Right cardiac atrium (tissue), 5 donors: ENCODE measurements at regions not wholly inside any gene's neighbourhood (a gene's known extent, or its start where the extent isn't known, plus 50 kb on each side); places are given as distances from the start of the nearest gene placed in this dataset.

ENCODE experiments used
- ATAC-seq, 2 donors: fragments of 200-7000 bp; cut with Tn5 transposase; one replicate each; pipeline versions ENCODE4 v1.8.0 to v1.9.1; 2020; ENCODE audit warnings: moderate library complexity in 2 of 2, mild to moderate bottlenecking in 1 of 2
- DNase-seq, 3 donors: peaks; one replicate each; pipeline ENCODE4 v3.0.0-alpha.2; 2020
- H3K27ac ChIP-seq: one replicate; pipeline ENCODE4 v1.5.1; 2013; ENCODE audit warnings: mild to moderate bottlenecking, low read length, control low read depth, moderate library complexity
- H3K27me3 ChIP-seq: one replicate; pipeline ENCODE4 v1.6.1; 2013; ENCODE audit not compliant: control insufficient read depth, insufficient read depth
- H3K4me1 ChIP-seq: one replicate; pipeline ENCODE4 v1.6.1; 2013; ENCODE audit warnings: low read length; ENCODE audit not compliant: control insufficient read depth, insufficient read depth
- H3K4me3 ChIP-seq: one replicate; pipeline ENCODE4 v1.5.1; 2013; ENCODE audit warnings: low read length, control low read depth
- H3K9me3 ChIP-seq: one replicate; pipeline ENCODE4 v1.6.1; 2013; ENCODE audit warnings: low read length; ENCODE audit not compliant: control insufficient read depth
- WGBS: extraction: QIAGEN DNeasy Blood & Tissue Kit; methylation state at CpG from one replicate; pipeline ENCODE4 v1.1.7; 2013; 5-methylcytosine and 5-hydroxymethylcytosine counted together
- intact Hi-C, 4 donors: fragments of 100-400 bp; cut with DNase I; formaldehyde crosslinking; loops; one replicate each; pipeline versions ENCODE4 v1.11.0 to v1.14.0; 2022 to 2023
- donor health status: healthy with polysubstance abuse.
- donor health status: DM: no; HTN: yes; CAD: no.
- donor health status: DM: no; HTN: no; CAD: no.
- donor health status: DM: no; HTN: yes; CAD: no; lungs with severe emphysema.
- donor health status: DM: yes; HTN: yes; CAD: no.

DNA sequence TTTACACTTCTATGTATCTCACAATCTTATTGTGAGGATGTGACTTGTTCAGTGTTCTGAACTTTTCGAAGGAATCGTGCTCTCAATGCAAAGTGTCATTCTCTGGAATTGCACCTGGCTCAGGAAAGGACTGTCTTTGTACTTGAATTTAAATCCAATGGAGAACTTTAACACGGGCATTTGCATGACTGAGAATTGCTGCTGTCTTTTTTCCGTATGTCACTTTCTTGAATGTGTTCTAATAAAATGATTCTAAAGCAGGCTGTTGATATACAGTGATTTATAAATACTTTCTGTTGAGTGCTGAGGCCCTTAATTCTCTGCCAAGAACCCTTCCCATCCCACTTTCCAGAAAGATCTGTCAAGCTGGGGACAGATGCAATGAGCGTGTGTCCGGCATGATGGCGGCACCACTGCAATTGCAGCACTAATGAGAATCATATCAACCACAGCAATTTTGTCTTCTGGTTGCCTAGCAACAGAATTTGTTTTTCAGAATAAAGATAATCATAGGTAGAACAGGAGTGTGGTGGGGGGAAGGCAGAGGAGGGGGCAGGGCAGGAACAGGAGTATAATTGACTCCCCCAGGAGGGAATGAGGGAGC lies 210.6 kb upstream of the UMPS start:
- 95% methylated on average over 7 of the region's 7 CpGs for WGBS
- Histone ChIP-seq H3K9me3 (no peaks in the 10 kb centered on the region), H3K27me3 (no peaks in the 10 kb centered on the region), H3K4me3 (no peak overlapping the region), H3K4me1 (no peaks in the 10 kb centered on the region), H3K27ac (no peak overlapping the region)
- no peak for DNase-seq
- intact Hi-C loops, result no loop called here
- no peak for ATAC-seq

DNA sequence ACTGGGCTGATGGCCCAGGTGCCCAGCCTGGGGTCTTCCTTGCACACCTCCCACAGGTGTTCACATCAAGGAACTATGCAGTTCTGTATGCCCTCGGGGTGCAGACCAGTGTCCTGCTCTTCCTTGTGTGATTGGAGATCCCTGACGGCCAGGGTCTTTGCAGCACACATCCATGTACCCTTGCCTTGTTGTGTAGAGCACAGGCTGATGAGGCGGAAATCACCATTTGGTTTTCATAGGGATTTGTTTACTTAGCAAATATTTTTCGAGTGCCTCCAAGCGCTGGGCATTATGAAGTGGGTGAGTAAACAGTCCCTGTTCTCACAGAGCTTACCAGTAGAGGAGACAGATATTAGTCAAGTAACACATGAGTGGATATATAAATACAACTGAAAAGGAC lies 209.3 kb upstream of the UMPS start:
- Histone ChIP-seq H3K4me1 (no peaks in the 10 kb centered on the region), H3K27ac (no peak overlapping the region), H3K9me3 (no peaks in the 10 kb centered on the region), H3K27me3 (no peaks in the 10 kb centered on the region), H3K4me3 (no peak overlapping the region)
- DNase-seq (no peak), ATAC-seq (no peak)
- intact Hi-C loops, result no loop called here
- whole genome bisulfite sequencing, result 78% methylated on average over 5 of the region's 5 CpGs

DNA sequence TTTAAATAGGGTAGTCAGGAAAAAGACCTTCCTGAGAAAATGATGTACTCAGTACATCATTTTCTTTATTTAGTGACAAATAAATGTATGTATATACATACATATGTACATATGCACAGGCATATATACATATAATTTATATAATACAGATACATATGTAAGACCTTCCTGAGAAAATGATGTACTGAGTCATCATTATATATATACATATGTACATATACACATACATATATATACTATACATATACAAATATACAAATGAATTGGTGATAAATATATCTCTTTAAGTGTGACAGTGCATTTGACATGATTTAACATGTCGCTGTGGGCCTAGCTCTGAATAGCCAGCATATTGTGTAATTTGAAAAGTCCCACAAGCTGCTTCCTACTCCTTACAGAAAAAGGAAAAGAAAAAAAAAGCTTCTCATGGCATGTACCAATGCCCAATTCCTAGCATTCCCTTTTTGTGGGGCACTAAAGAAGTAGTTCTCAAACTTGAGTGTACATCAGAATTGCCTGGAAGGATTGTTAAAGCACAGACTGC lies 208.1 kb upstream of the UMPS start:
- Histone ChIP-seq H3K27me3 (no peaks in the 10 kb centered on the region), H3K9me3 (no peaks in the 10 kb centered on the region), H3K4me3 (no peak overlapping the region), H3K4me1 (no peaks in the 10 kb centered on the region), H3K27ac (no peak overlapping the region)
- ATAC-seq (no peak), DNase-seq (no peak)
- WGBS, result 95% methylated on average over 1 of the region's 1 CpG
- intact Hi-C loops, result no loop called here

DNA sequence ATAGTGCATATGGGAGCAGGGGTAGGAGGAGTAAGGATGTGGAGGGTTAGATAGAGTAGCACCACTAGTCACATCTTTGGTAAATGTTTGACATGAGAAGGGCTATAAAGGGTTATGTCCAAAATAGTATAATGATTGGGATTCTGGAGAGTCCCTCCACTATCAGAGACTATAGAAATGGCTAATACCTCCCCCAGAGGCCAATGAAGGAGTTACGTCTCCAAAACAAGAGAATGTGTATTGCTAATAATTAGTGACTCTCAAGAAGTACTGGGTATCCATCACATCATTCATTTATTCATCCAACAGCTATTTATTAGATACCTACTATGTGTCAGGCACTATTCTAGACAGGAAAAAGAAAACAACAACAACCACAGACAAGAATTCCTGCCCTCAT lies 203.7 kb upstream of the UMPS start:
- H3K4me3 ChIP-seq, result no peak overlapping the region
- WGBS, result 96% methylated on average over 1 of the region's 1 CpG
- DNase-seq (no peak), ATAC-seq (no peak)
- no peaks in the 10 kb centered on the region for H3K9me3 ChIP-seq
- intact Hi-C loops, result no loop called here
- H3K4me1 ChIP-seq, result no peaks in the 10 kb centered on the region
- no peak overlapping the region for H3K27ac ChIP-seq
- H3K27me3 ChIP-seq, result no peaks in the 10 kb centered on the region

DNA sequence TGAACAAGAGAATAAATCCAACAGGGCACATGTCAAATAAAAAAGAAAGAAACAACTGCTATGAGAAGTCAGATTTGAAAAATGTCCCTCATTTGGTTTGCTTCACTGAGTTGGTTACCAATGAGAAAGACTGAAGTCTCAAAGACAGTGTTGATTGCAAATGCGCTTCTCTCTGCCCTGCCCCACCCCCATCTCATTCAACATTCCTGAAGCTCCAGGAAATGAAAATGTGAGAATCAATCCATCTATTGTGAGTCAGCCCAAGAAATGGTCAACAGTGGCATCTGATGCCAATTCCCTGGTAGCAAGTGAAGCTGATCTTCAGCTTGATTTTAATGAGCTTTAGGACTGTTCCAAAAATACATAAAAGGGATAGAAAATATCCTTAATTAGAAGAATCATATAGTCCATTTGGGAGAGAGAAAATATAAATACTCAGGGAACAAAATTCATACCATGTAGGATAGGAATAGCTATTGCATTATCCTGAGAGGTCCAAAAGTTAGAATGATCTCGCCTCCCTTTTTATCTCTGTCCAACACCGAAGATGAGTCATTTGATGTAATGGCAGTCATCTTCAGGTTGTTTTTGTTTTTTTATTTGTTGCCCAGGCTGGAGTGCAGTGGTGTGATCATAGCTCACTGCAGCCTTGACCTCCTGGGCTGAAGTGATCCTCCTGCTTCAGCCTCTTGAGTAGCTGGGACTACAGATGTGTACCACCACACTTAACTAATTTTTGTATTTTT lies 200.3 kb upstream of the UMPS start:
- H3K27me3 ChIP-seq, result no peaks in the 10 kb centered on the region
- no peak overlapping the region for H3K27ac ChIP-seq
- H3K9me3 ChIP-seq, result no peaks in the 10 kb centered on the region
- DNase-seq (no peak), ATAC-seq (no peak)
- H3K4me3 ChIP-seq, result no peak overlapping the region
- WGBS, result 86% methylated on average over 3 of the region's 3 CpGs
- intact Hi-C loops, result no loop called here
- no peaks in the 10 kb centered on the region for H3K4me1 ChIP-seq

DNA sequence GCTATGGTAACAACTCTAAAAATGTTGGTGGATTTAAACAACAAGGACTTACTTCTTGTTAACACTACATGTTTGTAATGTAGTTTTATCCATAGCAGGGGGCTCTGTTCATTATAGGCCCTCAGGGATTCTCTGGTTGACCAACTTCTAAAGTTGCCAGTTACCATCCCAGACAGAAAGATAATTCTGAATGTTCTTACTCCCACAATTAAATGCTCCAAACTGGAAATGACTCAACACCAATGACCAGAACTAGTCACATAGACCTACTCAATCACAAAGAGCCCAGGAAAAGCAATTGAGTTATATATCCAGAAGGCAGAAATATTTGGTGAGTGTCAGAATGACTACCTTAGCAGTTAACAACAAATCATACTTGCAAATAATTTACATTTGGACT lies 199.3 kb upstream of the UMPS start:
- no peak overlapping the region for H3K27ac ChIP-seq
- no peaks in the 10 kb centered on the region for H3K27me3 ChIP-seq
- H3K4me1 ChIP-seq, result no peaks in the 10 kb centered on the region
- intact Hi-C loops, result no loop called here
- no peak overlapping the region for H3K4me3 ChIP-seq
- DNase-seq, result no peak
- no peaks in the 10 kb centered on the region for H3K9me3 ChIP-seq
- ATAC-seq, result no peak

DNA sequence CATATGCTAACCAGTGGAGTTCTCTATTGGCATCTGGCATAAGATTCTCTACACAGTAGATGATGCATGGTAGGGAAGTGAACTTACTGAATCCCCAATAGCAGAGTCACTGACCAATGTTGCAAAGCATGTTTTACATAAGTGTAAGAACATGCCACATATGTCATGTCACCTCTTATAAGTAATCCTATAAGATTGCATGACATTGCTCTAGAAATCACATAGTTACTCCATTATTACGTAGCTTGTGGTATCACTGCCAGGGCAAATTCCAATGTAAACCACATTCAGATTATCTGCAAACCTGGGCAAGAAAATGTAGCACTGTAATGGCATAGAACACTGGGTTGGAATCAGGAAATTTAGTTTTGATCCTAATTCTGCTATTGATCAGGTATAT lies 198.2 kb upstream of the UMPS start:
- no peak for ATAC-seq

DNA sequence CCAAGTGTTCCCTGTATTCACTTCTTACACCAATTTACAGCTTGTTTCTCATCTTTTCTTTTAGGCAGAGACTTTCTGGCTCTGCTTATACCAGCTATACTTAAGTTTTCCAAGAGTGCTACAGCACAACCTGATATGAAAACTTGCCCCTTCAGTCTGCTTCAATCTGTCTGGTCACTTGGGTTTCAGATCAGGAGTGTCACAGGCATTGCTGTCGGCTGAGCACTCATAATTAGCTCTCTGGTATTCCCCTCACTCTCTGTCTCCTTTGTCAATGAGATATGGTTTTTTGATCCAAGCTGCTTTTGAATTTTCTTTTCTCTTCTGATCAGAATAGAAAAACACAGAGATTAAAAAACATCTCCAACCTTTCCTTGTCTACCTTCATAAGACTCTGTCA lies 194.9 kb upstream of the UMPS start:
- intact Hi-C loops, result no loop called here
- no peaks in the 10 kb centered on the region for H3K4me1 ChIP-seq
- H3K27me3 ChIP-seq, result no peaks in the 10 kb centered on the region
- WGBS, result 69% methylated on average over 1 of the region's 1 CpG
- no peaks in the 10 kb centered on the region for H3K9me3 ChIP-seq
- no peak for DNase-seq
- H3K27ac ChIP-seq, result no peak overlapping the region
- ATAC-seq, result no peak
- no peak overlapping the region for H3K4me3 ChIP-seq

More for the DNA sequence above, 198.2 kb upstream of the UMPS start:
- H3K9me3 ChIP-seq, result no peaks in the 10 kb centered on the region
- WGBS, result 96% methylated on average over 1 of the region's 1 CpG
- no peaks in the 10 kb centered on the region for H3K27me3 ChIP-seq
- H3K4me1 ChIP-seq, result no peaks in the 10 kb centered on the region
- H3K27ac ChIP-seq, result no peak overlapping the region
- no peak overlapping the region for H3K4me3 ChIP-seq
- DNase-seq, result no peak
- intact Hi-C loops, result no loop called here

DNA sequence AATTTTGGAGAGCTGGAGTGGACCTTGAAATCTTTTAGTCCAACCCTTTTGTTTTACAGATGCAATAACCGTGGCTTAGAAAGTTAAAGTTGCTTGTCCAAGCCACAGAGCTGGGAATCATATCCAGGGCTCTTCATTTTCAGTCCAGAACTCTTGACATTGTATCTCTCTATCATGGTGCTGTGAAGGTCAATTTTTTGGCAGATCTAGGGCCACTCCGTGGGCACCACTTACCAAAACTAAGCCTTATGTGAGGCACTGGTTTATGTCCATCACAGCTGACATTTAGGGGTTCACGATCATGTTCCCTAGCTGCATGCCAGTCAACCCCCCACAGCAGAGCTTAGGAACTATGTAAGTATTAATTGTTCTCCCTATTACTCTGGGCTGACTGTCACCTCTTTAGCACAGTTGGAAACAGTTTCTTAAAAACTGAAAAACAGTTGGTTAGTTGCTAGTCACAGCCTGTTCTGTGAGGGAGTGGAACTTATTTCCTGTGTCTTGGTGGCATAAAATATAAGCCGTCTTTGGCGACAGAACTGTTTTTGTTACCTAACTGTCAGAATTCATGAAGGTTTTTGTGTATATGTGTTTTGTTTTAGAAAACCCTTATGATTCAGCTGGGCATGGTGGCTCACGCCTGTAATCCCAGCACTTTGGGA lies 189.6 kb upstream of the UMPS start:
- intact Hi-C loops, result no loop called here
- ATAC-seq, result no peak

DNA sequence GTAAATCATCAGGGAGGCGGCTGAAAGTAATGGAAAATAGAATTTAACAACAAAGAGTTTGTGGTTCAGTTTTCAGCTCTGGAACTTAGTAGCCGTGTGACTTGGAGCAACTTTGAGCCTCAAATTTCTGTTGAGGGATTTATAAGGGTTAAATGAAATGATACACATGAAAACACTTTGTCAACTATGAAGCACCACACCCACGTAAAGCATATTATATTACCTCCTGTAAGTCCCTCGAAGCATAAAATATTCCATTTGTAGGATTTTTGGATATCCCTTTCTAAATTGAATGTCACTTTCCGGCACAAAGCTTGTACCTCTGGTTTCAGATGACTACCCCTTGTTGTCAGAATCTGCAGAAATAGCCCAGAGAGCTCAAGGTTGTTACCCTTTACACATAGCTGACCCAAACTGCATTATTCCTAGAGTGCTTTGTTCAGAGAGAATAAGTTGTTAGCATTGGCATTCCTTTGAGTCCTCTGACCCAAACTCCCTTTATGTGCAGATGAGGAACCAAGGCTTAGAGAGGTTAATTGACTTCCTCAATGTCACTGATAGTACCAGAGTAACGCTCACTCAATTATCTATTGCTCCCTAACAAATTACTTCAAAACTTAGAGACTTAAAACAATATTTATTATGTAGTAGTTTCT lies 187.9 kb upstream of the UMPS start:
- intact Hi-C loops, result no loop called here
- no peaks in the 10 kb centered on the region for H3K9me3 ChIP-seq
- H3K4me1 ChIP-seq, result no peaks in the 10 kb centered on the region
- no peak overlapping the region for H3K4me3 ChIP-seq
- no peak overlapping the region for H3K27ac ChIP-seq
- DNase-seq (no peak), ATAC-seq (no peak)
- H3K27me3 ChIP-seq, result no peaks in the 10 kb centered on the region
- WGBS, result 88% methylated on average over 6 of the region's 6 CpGs

More for the DNA sequence above, 189.6 kb upstream of the UMPS start:
- Histone ChIP-seq H3K27ac (no peak overlapping the region), H3K9me3 (no peaks in the 10 kb centered on the region), H3K4me3 (no peak overlapping the region), H3K4me1 (no peaks in the 10 kb centered on the region), H3K27me3 (no peaks in the 10 kb centered on the region)
- no peak for DNase-seq
- WGBS, result 72% methylated on average over 6 of the region's 6 CpGs

DNA sequence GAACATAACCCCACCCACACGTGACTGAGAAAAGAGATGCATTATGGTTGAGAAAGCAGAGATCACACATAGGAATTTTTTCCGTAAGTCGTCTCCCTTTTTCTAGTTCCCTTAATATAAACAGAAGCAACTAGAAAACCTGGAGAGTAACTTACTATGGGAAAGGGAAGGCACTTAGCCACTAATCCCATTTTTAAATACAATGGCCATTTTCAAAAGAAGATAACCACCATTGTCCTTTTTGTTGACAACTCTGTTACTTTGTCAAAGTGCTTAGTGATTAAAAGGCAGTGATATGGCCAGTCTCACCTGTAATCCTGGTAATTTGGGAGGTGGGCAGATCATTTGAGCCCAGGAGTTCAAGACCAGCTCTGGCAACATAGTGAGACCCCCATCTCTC lies 184.4 kb upstream of the UMPS start:
- Histone ChIP-seq H3K9me3 (no peaks in the 10 kb centered on the region), H3K27me3 (no peaks in the 10 kb centered on the region), H3K27ac (no peak overlapping the region), H3K4me1 (no peaks in the 10 kb centered on the region), H3K4me3 (no peak overlapping the region)
- no peak for DNase-seq
- 90% methylated on average over 3 of the region's 3 CpGs for WGBS
- ATAC-seq, result no peak
- intact Hi-C loops, result loop anchor here in 2 of 4 donors (5.0 kb wide), 2 partner anchors 44 to 199 kb away; no protein-coding TSS in a partner anchor
